DOHH2 (cell line): ENCODE measurements at regions not wholly inside any gene's neighbourhood (a gene's known extent, or its start where the extent isn't known, plus 50 kb on each side); places are given as distances from the start of the nearest gene placed in this dataset.

ENCODE experiments used
- H3F3A ChIP-seq: fragments of 200-600 bp; sonication (generic), shearing (Covaris generic); 2 replicates; pipeline ENCODE4 v1.6.0; 2016; ENCODE audit warnings: antibody characterized with exemption, mild to moderate bottlenecking; ENCODE audit not compliant: control insufficient read depth, insufficient read depth
- H3K27ac ChIP-seq: fragments of 200-600 bp; sonication (generic); 2 replicates; pipeline ENCODE4 v1.5.1; 2014; ENCODE audit warnings: low read depth, mild to moderate bottlenecking, low read length, moderate library complexity
- H3K27me3 ChIP-seq: fragments of 200-600 bp; sonication (generic); 2 replicates; pipeline ENCODE4 v1.6.1; 2014; ENCODE audit warnings: mild to moderate bottlenecking, low read length, mixed read lengths; ENCODE audit not compliant: control insufficient read depth
- H3K36me3 ChIP-seq: fragments of 200-600 bp; sonication (generic); 2 replicates; pipeline ENCODE4 v1.6.1; 2014; ENCODE audit warnings: mild to moderate bottlenecking, low read length, moderate library complexity, mixed read lengths; ENCODE audit not compliant: control insufficient read depth
- H3K4me1 ChIP-seq: fragments of 200-600 bp; sonication (generic); 2 replicates; pipeline ENCODE4 v1.6.1; 2014; ENCODE audit warnings: mild to moderate bottlenecking, low read length, mixed read lengths; ENCODE audit not compliant: control insufficient read depth
- H3K4me2 ChIP-seq: fragments of 200-600 bp; sonication (generic); 2 replicates; pipeline ENCODE4 v1.6.0; 2014; ENCODE audit warnings: mild to moderate bottlenecking, low read length, moderate library complexity
- H3K4me3 ChIP-seq: fragments of 200-600 bp; sonication (generic); 2 replicates; pipeline ENCODE4 v1.5.1; 2014; ENCODE audit warnings: mild to moderate bottlenecking, low read length, mixed read lengths
- H3K79me2 ChIP-seq: fragments of 200-600 bp; sonication (generic); 2 replicates; pipeline ENCODE4 v1.6.1; 2014; ENCODE audit warnings: mild to moderate bottlenecking, low read length, mixed read lengths; ENCODE audit not compliant: control insufficient read depth
- H3K9me2 ChIP-seq: fragments of 200-600 bp; sonication (generic); replicated peaks from 2 replicates; pipeline ENCODE4 v1.6.1; 2014; ENCODE audit warnings: mild to moderate bottlenecking, low read length, mixed read lengths; ENCODE audit not compliant: control insufficient read depth
- H3K9me3 ChIP-seq: fragments of 200-600 bp; sonication (generic); 2 replicates; pipeline ENCODE4 v1.6.1; 2014; ENCODE audit warnings: antibody characterized with exemption, low read length, mixed read lengths; ENCODE audit not compliant: control insufficient read depth, insufficient read depth
- H4K20me1 ChIP-seq: fragments of 200-600 bp; sonication (generic); 2 replicates; pipeline ENCODE4 v1.6.0; 2014; ENCODE audit warnings: low read depth, mild to moderate bottlenecking, antibody characterized with exemption, low read length, moderate library complexity; ENCODE audit not compliant: control insufficient read depth, insufficient read depth
- EZH2phosphoT487 ChIP-seq: fragments of 200-600 bp; sonication (generic); IDR thresholded peaks from 2 replicates; pipeline ENCODE4 v1.6.1; 2017; ENCODE audit warnings: borderline replicate concordance, mild to moderate bottlenecking, antibody characterized with exemption, low read length, moderate library complexity, mixed read lengths
- TF ChIP-seq, protein P1 (sequence below): fragments of 200-600 bp; sonication (generic); IDR thresholded peaks from one replicate; pipeline ENCODE4 v1.5.1; 2014; ENCODE audit warnings: antibody characterized with exemption, mild to moderate bottlenecking, low read depth, low read length; ENCODE audit not compliant: poor library complexity, severe bottlenecking

DNA sequence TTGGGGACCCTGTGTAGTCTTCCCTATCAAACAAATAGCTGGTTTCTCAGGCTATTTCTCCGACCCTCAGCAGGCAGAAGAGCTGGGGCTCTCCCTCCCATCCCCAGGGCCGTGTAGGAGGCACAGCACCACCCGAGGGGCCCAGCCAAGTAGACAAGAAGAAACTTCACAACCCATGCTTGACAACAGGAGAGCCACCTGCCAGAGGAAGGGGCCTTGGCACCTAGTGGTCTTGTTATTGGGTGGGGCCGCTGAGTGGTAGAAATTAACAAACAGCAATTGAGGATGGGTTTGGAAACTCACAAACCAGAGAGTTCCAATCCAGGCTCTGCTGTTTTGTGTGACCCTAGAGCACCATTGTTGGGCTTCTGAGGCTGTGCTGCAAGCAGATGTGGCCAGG, 108.5 kb upstream of the CHD6 start:
- Histone ChIP-seq H3K9me3 (peaks cover 3% of the 10 kb centered on the region; the same call in 1 of the 2 replicates), H3K27me3 (no peaks in the 10 kb centered on the region)

DNA sequence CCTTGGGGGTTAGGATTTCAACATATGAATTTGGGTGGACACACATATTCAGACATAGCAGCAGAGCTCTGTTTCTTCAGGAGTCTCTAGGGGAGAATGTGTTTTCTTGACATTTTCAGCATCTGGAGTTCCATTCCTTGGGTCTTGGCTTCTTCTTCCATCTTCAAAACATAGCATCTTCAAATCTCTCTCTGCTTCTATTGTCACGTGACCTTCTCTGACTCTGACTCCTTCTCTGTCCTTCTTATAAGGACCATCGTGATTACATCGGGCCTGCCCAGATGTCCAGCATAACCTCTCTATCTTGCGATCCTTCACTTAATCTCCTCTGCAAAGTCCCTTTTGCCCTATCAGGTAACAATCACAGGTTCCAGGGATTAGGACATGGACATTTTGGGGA, 101.0 kb upstream of the CHD6 start:
- no peak for TF ChIP-seq EZH2phosphoT487
- TF ChIP-seq, protein P1, sequence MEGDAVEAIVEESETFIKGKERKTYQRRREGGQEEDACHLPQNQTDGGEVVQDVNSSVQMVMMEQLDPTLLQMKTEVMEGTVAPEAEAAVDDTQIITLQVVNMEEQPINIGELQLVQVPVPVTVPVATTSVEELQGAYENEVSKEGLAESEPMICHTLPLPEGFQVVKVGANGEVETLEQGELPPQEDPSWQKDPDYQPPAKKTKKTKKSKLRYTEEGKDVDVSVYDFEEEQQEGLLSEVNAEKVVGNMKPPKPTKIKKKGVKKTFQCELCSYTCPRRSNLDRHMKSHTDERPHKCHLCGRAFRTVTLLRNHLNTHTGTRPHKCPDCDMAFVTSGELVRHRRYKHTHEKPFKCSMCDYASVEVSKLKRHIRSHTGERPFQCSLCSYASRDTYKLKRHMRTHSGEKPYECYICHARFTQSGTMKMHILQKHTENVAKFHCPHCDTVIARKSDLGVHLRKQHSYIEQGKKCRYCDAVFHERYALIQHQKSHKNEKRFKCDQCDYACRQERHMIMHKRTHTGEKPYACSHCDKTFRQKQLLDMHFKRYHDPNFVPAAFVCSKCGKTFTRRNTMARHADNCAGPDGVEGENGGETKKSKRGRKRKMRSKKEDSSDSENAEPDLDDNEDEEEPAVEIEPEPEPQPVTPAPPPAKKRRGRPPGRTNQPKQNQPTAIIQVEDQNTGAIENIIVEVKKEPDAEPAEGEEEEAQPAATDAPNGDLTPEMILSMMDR, result no peak
- Histone ChIP-seq H3F3A (no peaks in the 10 kb centered on the region), H3K36me3 (no peaks in the 10 kb centered on the region), H3K79me2 (no peaks in the 10 kb centered on the region), H3K4me1 (no peaks in the 10 kb centered on the region), H3K9me3 (peaks cover 3% of the 10 kb centered on the region; the same call in 1 of the 2 replicates), H3K27me3 (no peaks in the 10 kb centered on the region), H3K9me2 (no peaks in the 10 kb centered on the region), H3K27ac (no peak overlapping the region), H3K4me3 (no peak overlapping the region), H3K4me2 (no peak overlapping the region), H4K20me1 (no peaks in the 10 kb centered on the region)

More for the DNA sequence above, 108.5 kb upstream of the CHD6 start:
- Histone ChIP-seq H3K79me2 (no peaks in the 10 kb centered on the region), H3K36me3 (no peaks in the 10 kb centered on the region), H3K4me2 (no peak overlapping the region), H3K4me1 (no peaks in the 10 kb centered on the region), H3K27ac (no peak overlapping the region), H3K4me3 (no peak overlapping the region), H3K9me2 (no peaks in the 10 kb centered on the region), H4K20me1 (no peaks in the 10 kb centered on the region), H3F3A (no peaks in the 10 kb centered on the region)
- TF ChIP-seq, protein P1, result no peak
- no peak for TF ChIP-seq EZH2phosphoT487

DNA sequence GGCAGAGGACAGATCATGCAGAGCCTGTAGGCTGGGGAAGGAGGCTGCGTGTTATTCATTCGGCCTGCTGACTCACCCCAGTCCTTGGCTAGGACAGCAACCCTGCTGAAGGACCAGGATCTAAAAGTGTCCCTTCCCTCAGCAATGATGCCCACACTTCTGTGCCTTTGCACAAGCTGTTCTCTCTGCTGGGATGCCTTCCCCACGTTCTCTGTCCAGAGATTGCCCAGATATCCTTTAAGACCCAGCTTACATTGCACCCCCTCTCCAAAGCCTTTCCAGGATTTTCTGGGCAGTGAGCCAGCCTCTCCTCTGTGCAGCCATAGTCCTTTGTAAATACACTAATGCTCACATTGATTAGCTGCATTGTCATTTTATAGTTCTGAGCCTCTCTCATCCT, 99.3 kb upstream of the CHD6 start:
- Histone ChIP-seq H3K36me3 (no peaks in the 10 kb centered on the region), H3K79me2 (no peaks in the 10 kb centered on the region), H3K4me1 (no peaks in the 10 kb centered on the region), H4K20me1 (no peaks in the 10 kb centered on the region), H3K27ac (no peak overlapping the region), H3K27me3 (peaks cover 3% of the 10 kb centered on the region; the same call in 1 of the 2 replicates), H3K4me3 (no peak overlapping the region), H3F3A (no peaks in the 10 kb centered on the region), H3K9me2 (no peaks in the 10 kb centered on the region), H3K4me2 (no peak overlapping the region), H3K9me3 (peaks cover 2% of the 10 kb centered on the region; the same call in 1 of the 2 replicates)
- TF ChIP-seq, protein P1, result no peak
- TF ChIP-seq EZH2phosphoT487, result no peak

DNA sequence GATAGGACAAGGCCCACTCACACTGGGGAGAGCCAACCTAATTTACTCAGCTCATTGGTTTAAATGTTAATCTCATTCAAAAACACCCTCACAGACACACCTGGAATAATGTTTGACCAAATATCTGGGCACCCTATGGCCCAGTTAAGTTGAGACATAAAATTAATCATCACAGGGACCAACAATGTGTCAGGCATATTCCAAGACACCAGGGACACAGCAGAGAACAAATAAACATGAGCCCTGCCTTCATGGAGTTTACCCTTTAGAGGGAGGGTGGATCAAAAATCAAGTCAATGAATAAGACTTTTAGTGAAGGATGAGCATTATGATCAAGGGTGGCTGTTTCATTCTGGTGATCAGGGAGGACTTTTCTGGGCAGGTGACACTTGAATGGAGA, 98.7 kb upstream of the CHD6 start:
- H3K4me2 ChIP-seq, result no peak overlapping the region
- no peaks in the 10 kb centered on the region for H3K9me3 ChIP-seq
- H3F3A ChIP-seq, result no peaks in the 10 kb centered on the region
- H3K4me1 ChIP-seq, result no peaks in the 10 kb centered on the region
- no peaks in the 10 kb centered on the region for H3K36me3 ChIP-seq
- no peak overlapping the region for H3K27ac ChIP-seq
- H3K4me3 ChIP-seq, result no peak overlapping the region
- no peaks in the 10 kb centered on the region for H3K9me2 ChIP-seq
- no peaks in the 10 kb centered on the region for H4K20me1 ChIP-seq
- peaks cover 3% of the 10 kb centered on the region; the same call in 1 of the 2 replicates for H3K27me3 ChIP-seq
- H3K79me2 ChIP-seq, result no peaks in the 10 kb centered on the region
- TF ChIP-seq EZH2phosphoT487, result no peak
- TF ChIP-seq, protein P1, result no peak
